ENCODE measurements at regions not wholly inside any gene's neighbourhood (a gene's known extent, or its start where the extent isn't known, plus 50 kb on each side); places are given as distances from the start of the nearest gene placed in this dataset.

DNA sequence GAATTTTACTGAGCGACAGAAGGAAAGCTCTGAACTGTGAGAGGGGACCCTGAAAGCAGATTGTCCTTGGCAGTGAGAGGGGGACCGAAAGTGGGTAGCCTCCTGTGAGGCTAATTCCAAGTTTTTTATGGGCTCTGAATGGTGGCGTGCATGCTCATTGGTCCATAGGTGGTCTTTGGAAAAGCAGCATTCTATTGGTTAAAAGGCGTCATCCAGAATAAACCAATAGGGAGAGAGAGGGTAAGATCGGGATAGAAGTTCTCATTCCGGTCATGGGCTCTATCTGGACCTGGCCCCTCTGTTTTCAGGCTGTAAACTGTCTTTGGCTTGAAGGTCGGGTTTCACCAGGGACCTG lies 539.8 kb upstream of the PCDH9 start:
- Histone ChIP-seq H3K36me3 (ENCODE audit: control insufficient read depth in 1 of 2, insufficient read depth in 2 of 2, low read length in 2 of 2) (no peaks in the 10 kb centered on the region), H3K4me3 (ENCODE audit: low read depth in 1 of 2, low read length in 2 of 2) (no peak overlapping the region), H3K27me3 (ENCODE audit: low read depth, low read length) (no peaks in the 10 kb centered on the region), H3K4me1 (ENCODE audit: control insufficient read depth in 1 of 2, insufficient read depth in 2 of 2, low read length in 2 of 2) (no peaks in the 10 kb centered on the region), H3K27ac (ENCODE audit: low read length) (no peak overlapping the region), H3K9me3 (ENCODE audit: control insufficient read depth in 1 of 2, low read length in 2 of 2) (peaks cover 0 to 5% of the 10 kb centered on the region in 2 donors)

DNA sequence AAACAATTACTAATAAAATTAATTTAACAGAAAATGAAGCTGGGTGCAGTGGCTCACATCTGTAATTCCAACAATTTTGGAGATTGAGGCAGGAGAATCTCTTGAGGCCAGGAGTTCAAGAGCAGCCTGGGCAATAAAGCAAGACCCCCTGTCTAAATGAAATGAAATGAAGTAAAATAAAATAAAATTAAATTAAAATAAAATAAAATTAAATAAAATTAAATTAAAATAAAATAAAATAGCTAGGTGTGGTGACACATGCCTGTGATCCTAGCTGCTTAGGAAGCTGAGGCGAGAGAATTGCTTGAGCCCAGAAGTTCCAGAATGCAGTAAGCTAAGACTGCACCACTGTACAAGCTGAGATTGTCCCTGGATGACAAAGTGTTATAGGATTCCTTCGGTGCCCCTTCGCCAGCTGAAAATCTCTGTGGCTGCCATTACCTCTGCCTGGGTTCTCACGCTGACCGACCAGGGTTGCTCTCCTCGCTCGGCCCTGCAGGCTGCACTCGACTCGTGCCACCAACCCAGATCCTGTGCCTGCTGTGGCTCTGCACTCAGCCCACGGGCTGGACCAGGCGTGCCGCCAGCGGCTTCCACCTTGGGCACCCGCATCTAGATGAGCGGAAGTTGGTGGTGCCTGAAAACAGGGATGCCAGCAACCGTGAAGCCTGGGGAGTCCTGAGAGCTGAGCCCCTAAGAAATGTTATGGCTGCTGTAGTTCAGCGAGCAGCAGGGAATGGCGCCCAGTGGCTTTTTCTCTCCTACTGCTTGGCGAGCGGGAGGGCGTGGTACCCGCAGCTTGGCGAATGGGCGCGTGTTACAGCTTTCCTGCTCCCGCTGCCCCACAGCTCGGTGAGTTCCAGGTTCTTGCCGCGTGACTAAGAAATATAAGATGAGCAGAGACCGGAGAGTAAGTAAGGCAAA lies 539.2 kb upstream of the PCDH9 start:
- Histone ChIP-seq H3K4me3 (ENCODE audit: low read depth in 1 of 2, low read length in 2 of 2) (no peak overlapping the region), H3K9me3 (ENCODE audit: control insufficient read depth in 1 of 2, low read length in 2 of 2) (peaks cover 0 to 5% of the 10 kb centered on the region in 2 donors), H3K36me3 (ENCODE audit: control insufficient read depth in 1 of 2, insufficient read depth in 2 of 2, low read length in 2 of 2) (no peaks in the 10 kb centered on the region), H3K4me1 (ENCODE audit: control insufficient read depth in 1 of 2, insufficient read depth in 2 of 2, low read length in 2 of 2) (no peaks in the 10 kb centered on the region), H3K27ac (ENCODE audit: low read length) (no peak overlapping the region), H3K27me3 (ENCODE audit: low read depth, low read length) (no peaks in the 10 kb centered on the region)

DNA sequence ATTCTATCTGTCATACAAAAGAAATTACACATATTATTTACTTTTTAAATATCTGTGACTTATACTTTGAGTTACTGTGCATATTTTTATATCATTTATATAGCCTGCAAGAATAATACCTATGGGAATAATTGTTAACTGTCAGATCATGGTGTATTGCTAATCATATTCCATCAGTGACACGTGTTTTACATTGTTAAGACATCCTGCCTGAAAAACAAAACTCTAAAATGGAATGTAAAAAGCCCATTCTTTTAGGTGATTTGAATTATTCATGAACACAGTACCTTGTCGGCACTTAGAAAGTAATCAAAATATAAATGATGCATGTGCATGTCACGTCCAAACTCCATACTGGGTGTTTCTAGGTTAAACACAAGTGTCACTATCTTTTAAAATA lies 533.8 kb upstream of the PCDH9 start:
- no peak overlapping the region for H3K4me3 ChIP-seq (ENCODE audit: low read depth in 1 of 2, low read length in 2 of 2)
- H3K27me3 ChIP-seq (ENCODE audit: low read depth, low read length) = no peaks in the 10 kb centered on the region
- no peaks in the 10 kb centered on the region for H3K36me3 ChIP-seq (ENCODE audit: control insufficient read depth in 1 of 2, insufficient read depth in 2 of 2, low read length in 2 of 2)
- H3K27ac ChIP-seq (ENCODE audit: low read length) = no peak overlapping the region
- no peaks in the 10 kb centered on the region for H3K9me3 ChIP-seq (ENCODE audit: control insufficient read depth in 1 of 2, low read length in 2 of 2)
- H3K4me1 ChIP-seq (ENCODE audit: control insufficient read depth in 1 of 2, insufficient read depth in 2 of 2, low read length in 2 of 2) = no peaks in the 10 kb centered on the region

DNA sequence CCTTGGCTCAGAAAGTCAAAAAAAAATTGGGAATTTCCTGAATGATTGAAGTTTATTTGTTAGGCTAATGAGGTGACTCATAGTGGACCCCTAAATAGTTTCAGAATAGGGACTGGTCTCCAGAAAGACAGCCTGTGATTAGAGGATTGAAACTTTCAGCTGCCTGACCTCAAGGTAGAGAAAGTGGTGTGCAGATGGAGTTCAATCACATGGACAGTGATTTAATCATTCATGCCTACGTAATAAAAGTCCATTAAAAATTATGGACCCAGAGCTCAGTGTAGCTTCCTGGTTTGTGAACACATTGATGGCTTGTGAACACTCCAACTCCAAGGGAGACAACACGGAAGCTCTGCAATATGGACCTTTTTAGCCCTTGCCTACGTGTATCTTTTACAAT lies 533.2 kb upstream of the PCDH9 start:
- Histone ChIP-seq H3K9me3 (ENCODE audit: control insufficient read depth in 1 of 2, low read length in 2 of 2) (no peaks in the 10 kb centered on the region), H3K4me1 (ENCODE audit: control insufficient read depth in 1 of 2, insufficient read depth in 2 of 2, low read length in 2 of 2) (no peaks in the 10 kb centered on the region)

DNA sequence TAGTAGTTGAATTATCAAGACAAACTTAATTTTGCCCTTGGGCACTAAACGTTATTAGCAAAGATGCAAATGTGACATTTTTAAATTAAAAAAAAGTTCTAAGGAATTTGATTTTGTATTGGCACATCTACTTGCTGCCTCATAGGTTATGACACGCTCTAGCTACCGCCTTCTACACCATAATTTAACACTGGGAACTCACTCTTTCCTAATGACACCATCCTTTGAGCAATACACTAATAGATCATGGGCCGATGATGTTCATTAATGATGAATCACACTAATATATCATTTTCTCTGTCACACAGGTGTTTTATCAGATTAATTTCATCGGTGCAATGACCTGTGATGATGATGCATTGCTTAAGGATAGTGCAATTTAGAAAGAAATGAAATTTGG lies 528.8 kb upstream of the PCDH9 start:
- no peak overlapping the region for H3K4me3 ChIP-seq (ENCODE audit: low read depth in 1 of 2, low read length in 2 of 2)

More for the DNA sequence above, 533.2 kb upstream of the PCDH9 start:
- Histone ChIP-seq H3K4me3 (ENCODE audit: low read depth in 1 of 2, low read length in 2 of 2) (no peak overlapping the region), H3K27me3 (ENCODE audit: low read depth, low read length) (no peaks in the 10 kb centered on the region), H3K27ac (ENCODE audit: low read length) (no peak overlapping the region), H3K36me3 (ENCODE audit: control insufficient read depth in 1 of 2, insufficient read depth in 2 of 2, low read length in 2 of 2) (no peaks in the 10 kb centered on the region)

DNA sequence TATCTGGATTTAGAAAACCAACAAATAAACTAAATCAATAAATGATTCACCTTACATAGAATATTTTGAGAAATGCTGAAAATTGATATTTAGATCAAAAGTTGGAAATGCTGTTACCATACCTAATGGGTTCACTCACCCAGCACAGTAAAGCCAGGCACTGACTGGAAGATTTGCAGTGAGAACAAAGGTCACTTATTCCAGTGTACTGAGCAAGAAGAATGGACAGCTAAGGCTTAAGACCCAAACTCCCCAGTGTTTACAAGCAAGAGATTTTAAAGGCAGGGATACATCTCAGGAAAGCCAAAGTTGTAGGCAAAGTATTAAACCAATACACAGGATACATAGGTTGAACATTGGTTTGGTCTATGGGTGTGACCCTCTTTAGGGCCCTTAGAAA lies 523.9 kb upstream of the PCDH9 start:
- Histone ChIP-seq H3K27ac (ENCODE audit: low read length) (no peak overlapping the region), H3K9me3 (ENCODE audit: control insufficient read depth in 1 of 2, low read length in 2 of 2) (no peaks in the 10 kb centered on the region), H3K36me3 (ENCODE audit: control insufficient read depth in 1 of 2, insufficient read depth in 2 of 2, low read length in 2 of 2) (no peaks in the 10 kb centered on the region), H3K27me3 (ENCODE audit: low read depth, low read length) (no peaks in the 10 kb centered on the region), H3K4me3 (ENCODE audit: low read depth in 1 of 2, low read length in 2 of 2) (no peak overlapping the region), H3K4me1 (ENCODE audit: control insufficient read depth in 1 of 2, insufficient read depth in 2 of 2, low read length in 2 of 2) (no peaks in the 10 kb centered on the region)

More for the DNA sequence above, 528.8 kb upstream of the PCDH9 start:
- no peak overlapping the region for H3K27ac ChIP-seq (ENCODE audit: low read length)
- no peaks in the 10 kb centered on the region for H3K4me1 ChIP-seq (ENCODE audit: control insufficient read depth in 1 of 2, insufficient read depth in 2 of 2, low read length in 2 of 2)
- no peaks in the 10 kb centered on the region for H3K9me3 ChIP-seq (ENCODE audit: control insufficient read depth in 1 of 2, low read length in 2 of 2)
- no peaks in the 10 kb centered on the region for H3K36me3 ChIP-seq (ENCODE audit: control insufficient read depth in 1 of 2, insufficient read depth in 2 of 2, low read length in 2 of 2)
- H3K27me3 ChIP-seq (ENCODE audit: low read depth, low read length) = no peaks in the 10 kb centered on the region

DNA sequence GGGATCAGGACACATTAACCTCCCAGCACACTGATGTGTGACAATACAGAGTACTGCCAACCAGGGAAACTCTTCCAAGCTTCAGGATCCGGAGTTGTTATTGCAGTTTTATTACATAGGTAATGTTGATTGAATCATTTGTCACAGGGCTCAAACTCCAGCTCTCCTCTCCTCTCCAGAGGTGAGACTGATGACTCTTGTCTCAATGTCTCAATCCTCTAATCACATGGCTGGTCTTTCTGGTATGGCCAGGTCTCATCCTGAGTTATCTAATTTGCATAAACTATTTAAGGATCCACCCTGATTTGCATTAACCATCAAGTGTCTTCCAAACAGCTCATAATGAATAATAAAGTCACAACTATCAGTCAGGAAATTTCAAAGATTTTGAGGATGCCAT lies 522.6 kb upstream of the PCDH9 start:
- Histone ChIP-seq H3K27me3 (ENCODE audit: low read depth, low read length) (no peaks in the 10 kb centered on the region), H3K4me1 (ENCODE audit: control insufficient read depth in 1 of 2, insufficient read depth in 2 of 2, low read length in 2 of 2) (no peaks in the 10 kb centered on the region), H3K4me3 (ENCODE audit: low read depth in 1 of 2, low read length in 2 of 2) (no peak overlapping the region), H3K9me3 (ENCODE audit: control insufficient read depth in 1 of 2, low read length in 2 of 2) (no peaks in the 10 kb centered on the region), H3K27ac (ENCODE audit: low read length) (no peak overlapping the region), H3K36me3 (ENCODE audit: control insufficient read depth in 1 of 2, insufficient read depth in 2 of 2, low read length in 2 of 2) (no peaks in the 10 kb centered on the region)

DNA sequence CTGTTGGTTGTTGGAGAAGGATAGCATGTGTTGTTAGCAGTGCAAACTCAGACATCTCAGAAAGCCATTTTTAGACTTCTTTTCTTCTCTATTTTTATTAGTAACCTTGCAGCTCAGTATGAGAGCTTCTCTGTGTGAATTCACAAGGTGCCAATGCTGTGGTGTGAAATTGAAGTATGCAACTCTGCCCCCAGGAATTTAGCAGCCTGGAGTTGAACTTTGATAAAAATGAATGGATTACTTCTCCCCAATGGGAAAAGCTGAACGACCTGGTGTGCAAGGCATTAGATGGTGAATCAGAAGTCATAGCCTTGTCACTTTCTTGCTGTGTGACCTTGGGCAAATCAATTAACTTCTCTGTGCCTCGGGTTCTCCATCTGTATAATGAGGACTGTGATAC lies 512.3 kb upstream of the PCDH9 start:
- Histone ChIP-seq H3K27ac (ENCODE audit: low read length) (no peak overlapping the region), H3K36me3 (ENCODE audit: control insufficient read depth in 1 of 2, insufficient read depth in 2 of 2, low read length in 2 of 2) (no peaks in the 10 kb centered on the region), H3K4me1 (ENCODE audit: control insufficient read depth in 1 of 2, insufficient read depth in 2 of 2, low read length in 2 of 2) (no peaks in the 10 kb centered on the region), H3K4me3 (ENCODE audit: low read depth in 1 of 2, low read length in 2 of 2) (no peak overlapping the region), H3K27me3 (ENCODE audit: low read depth, low read length) (no peaks in the 10 kb centered on the region), H3K9me3 (ENCODE audit: control insufficient read depth in 1 of 2, low read length in 2 of 2) (no peaks in the 10 kb centered on the region)

DNA sequence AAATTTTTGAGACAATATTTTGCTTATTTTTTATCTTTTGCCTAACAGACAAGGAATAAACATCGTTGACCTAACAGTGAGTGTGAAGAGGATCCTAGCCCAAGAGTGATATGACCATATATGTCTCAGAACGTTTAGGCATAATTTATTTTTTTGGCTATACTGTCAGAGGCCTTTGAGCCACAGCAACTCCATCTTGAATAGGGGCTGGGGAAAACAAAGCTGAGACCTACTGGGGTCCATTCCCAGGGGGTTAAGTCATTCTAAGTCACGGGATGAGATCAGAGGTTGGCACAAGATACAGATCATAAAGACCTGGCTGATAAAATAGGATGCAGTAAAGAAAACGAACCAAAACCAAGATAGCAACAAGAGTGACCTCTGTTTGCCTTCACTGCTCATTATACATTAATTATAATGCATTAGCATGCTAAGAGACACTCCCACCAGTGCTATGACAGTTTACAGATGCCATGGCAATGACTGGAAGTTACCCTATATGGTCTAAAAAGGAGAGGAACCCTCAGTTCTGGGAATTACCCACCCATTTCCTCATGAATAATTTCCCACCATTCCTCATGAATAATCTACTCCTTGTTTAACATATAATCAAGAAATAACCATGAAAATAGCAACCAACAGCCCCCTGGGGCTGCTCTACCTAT lies 510.9 kb upstream of the PCDH9 start:
- Histone ChIP-seq H3K27ac (ENCODE audit: low read length) (no peak overlapping the region), H3K4me1 (ENCODE audit: control insufficient read depth in 1 of 2, insufficient read depth in 2 of 2, low read length in 2 of 2) (no peaks in the 10 kb centered on the region), H3K4me3 (ENCODE audit: low read depth in 1 of 2, low read length in 2 of 2) (no peak overlapping the region), H3K9me3 (ENCODE audit: control insufficient read depth in 1 of 2, low read length in 2 of 2) (no peaks in the 10 kb centered on the region), H3K27me3 (ENCODE audit: low read depth, low read length) (no peaks in the 10 kb centered on the region), H3K36me3 (ENCODE audit: control insufficient read depth in 1 of 2, insufficient read depth in 2 of 2, low read length in 2 of 2) (no peaks in the 10 kb centered on the region)

DNA sequence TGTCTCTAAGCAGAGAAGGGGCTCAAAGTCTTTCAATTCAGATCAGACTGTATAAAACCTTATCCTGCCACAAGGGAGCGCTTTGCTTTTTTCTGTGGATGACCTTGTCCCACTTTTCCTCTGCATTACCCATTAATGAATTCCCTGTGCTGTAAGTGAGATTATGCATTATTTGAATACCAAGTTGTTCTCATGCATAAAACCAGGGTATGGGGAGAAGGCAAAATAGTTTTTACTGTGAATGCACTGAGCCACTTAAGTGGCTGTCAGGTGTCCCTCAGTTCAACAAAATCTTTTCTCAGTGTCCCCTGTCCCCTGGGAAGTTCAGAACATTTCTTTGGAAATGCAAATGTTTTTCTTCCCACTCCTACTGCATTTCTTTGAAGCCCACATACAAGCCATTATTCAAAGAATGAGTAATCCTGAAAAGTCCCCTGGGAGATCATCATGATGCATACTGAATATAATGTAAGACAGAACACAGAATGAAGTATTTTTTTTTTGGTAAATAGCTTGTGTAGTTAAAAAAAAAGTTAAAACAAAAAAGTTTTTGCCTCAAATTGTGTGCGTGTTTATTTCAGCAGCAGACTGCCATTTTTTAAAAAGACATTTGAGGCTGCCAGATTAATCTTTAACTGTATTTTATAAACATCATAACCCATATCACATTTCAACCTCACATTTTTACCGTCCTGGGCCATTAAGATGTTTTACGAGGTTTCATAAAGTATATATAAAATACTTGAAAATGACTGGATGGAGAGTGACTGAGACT lies 506.7 kb upstream of the PCDH9 start:
- Histone ChIP-seq H3K27ac (ENCODE audit: low read length) (no peak overlapping the region), H3K4me1 (ENCODE audit: control insufficient read depth in 1 of 2, insufficient read depth in 2 of 2, low read length in 2 of 2) (no peaks in the 10 kb centered on the region), H3K4me3 (ENCODE audit: low read depth in 1 of 2, low read length in 2 of 2) (no peak overlapping the region), H3K9me3 (ENCODE audit: control insufficient read depth in 1 of 2, low read length in 2 of 2) (no peaks in the 10 kb centered on the region), H3K27me3 (ENCODE audit: low read depth, low read length) (no peaks in the 10 kb centered on the region), H3K36me3 (ENCODE audit: control insufficient read depth in 1 of 2, insufficient read depth in 2 of 2, low read length in 2 of 2) (no peaks in the 10 kb centered on the region)

DNA sequence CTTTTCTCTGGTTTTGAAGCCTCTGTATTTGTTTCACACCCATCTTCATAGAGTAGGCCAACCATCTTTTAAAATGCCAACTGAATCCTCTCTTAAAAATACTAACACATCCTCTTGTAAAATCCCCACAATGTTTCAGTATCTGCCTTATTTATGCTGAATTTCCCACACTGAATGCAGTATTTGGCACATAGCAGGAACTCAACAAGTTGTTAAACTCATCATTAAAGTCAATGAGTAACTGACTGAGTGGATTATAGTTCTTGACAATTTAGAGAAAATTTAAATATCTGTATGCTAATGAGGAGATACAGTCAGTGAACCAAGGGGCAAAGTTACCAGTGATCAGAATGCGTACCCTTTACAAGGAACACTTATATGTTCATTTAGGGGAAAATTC lies 505.5 kb upstream of the PCDH9 start:
- Histone ChIP-seq H3K4me3 (ENCODE audit: low read depth in 1 of 2, low read length in 2 of 2) (no peak overlapping the region), H3K27me3 (ENCODE audit: low read depth, low read length) (no peaks in the 10 kb centered on the region), H3K4me1 (ENCODE audit: control insufficient read depth in 1 of 2, insufficient read depth in 2 of 2, low read length in 2 of 2) (no peaks in the 10 kb centered on the region), H3K27ac (ENCODE audit: low read length) (no peak overlapping the region), H3K9me3 (ENCODE audit: control insufficient read depth in 1 of 2, low read length in 2 of 2) (no peaks in the 10 kb centered on the region), H3K36me3 (ENCODE audit: control insufficient read depth in 1 of 2, insufficient read depth in 2 of 2, low read length in 2 of 2) (no peaks in the 10 kb centered on the region)

Data from muscle layer of duodenum (tissue), 2 donors.